ENCODE measurements at regions not wholly inside any gene's neighbourhood (a gene's known extent, or its start where the extent isn't known, plus 50 kb on each side); places are given as distances from the start of the nearest gene placed in this dataset.

- CTCF ChIA-PET (ENCODE audit: unreplicated experiment) = no interaction called here
- BruUV-seq (replicated peaks) = no TSS peak
These were observed 89.6 kb upstream of the SLC35F1 start for GRCh38 chr6:117817499-117817898.

DNA sequence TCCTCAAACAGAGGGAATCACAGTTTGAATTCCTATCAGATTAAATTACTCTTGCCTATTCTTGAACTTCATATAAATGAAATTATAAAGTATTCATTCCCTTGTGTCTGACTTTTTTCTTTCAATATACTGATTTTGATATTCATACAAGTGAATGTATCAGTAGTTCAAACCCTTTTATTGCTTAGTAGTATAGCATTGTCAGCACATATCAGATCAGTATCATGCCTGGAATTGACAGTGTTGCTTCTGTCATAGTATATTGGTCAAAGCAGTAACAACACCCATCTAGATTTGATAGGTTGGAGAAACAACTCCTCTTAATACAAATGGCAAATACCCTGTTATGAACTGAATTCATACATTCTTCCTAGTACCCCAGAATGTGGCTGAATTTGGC, 89.1 kb upstream of the SLC35F1 start:
- Histone ChIP-seq H3K4me3 (ENCODE audit: low read depth, low read length, poor library complexity, severe bottlenecking) (no peak overlapping the region), H3K9me3 (ENCODE audit: low read length) (no peaks in the 10 kb centered on the region), H4K20me1 (ENCODE audit: insufficient read depth, low read length) (no peaks in the 10 kb centered on the region), H3K27ac (ENCODE audit: low read depth, low read length, poor library complexity, severe bottlenecking) (no peak overlapping the region), H3K4me2 (ENCODE audit: low read length) (no peak overlapping the region), H3K36me3 (ENCODE audit: insufficient read depth, low read length) (no peaks in the 10 kb centered on the region), H3K79me2 (ENCODE audit: insufficient read depth, low read depth, low read length) (no peaks in the 10 kb centered on the region), H2AFZ (ENCODE audit: low read length) (no peak overlapping the region), H3K4me1 (ENCODE audit: insufficient read depth, low read length, poor library complexity, severe bottlenecking) (no peaks in the 10 kb centered on the region), H3K9me2 (ENCODE audit: insufficient read depth, low read length) (no peaks in the 10 kb centered on the region)
- POLR2A ChIA-PET = no interaction called here
- CTCF ChIA-PET (ENCODE audit: unreplicated experiment) = no interaction called here
- TF ChIP-seq EZH2phosphoT487 (IDR thresholded peaks at IDR 0.05; ENCODE audit: borderline replicate concordance, low read depth, low read length) = no peak
- TF ChIP-seq, protein P1, sequence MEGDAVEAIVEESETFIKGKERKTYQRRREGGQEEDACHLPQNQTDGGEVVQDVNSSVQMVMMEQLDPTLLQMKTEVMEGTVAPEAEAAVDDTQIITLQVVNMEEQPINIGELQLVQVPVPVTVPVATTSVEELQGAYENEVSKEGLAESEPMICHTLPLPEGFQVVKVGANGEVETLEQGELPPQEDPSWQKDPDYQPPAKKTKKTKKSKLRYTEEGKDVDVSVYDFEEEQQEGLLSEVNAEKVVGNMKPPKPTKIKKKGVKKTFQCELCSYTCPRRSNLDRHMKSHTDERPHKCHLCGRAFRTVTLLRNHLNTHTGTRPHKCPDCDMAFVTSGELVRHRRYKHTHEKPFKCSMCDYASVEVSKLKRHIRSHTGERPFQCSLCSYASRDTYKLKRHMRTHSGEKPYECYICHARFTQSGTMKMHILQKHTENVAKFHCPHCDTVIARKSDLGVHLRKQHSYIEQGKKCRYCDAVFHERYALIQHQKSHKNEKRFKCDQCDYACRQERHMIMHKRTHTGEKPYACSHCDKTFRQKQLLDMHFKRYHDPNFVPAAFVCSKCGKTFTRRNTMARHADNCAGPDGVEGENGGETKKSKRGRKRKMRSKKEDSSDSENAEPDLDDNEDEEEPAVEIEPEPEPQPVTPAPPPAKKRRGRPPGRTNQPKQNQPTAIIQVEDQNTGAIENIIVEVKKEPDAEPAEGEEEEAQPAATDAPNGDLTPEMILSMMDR (conservative IDR thresholded peaks at IDR 0.05; ENCODE audit: low read length) = no peak
- DNase-seq (ENCODE audit: low spot score) = no peak
- BruUV-seq (replicated peaks) = no TSS peak
- intact Hi-C loops (cut with micrococcal nuclease; ENCODE audit: unreplicated experiment) = no loop called here

More at GRCh38 chr6:117817499-117817898, 89.6 kb upstream of the SLC35F1 start:
- intact Hi-C loops (cut with micrococcal nuclease; ENCODE audit: unreplicated experiment) = no loop called here
- no peak for TF ChIP-seq EZH2phosphoT487 (IDR thresholded peaks at IDR 0.05; ENCODE audit: borderline replicate concordance, low read depth, low read length)
- TF ChIP-seq, protein P1 (conservative IDR thresholded peaks at IDR 0.05; ENCODE audit: low read length) = no peak
- Histone ChIP-seq H3K9me2 (ENCODE audit: insufficient read depth, low read length) (no peaks in the 10 kb centered on the region), H3K4me1 (ENCODE audit: insufficient read depth, low read length, poor library complexity, severe bottlenecking) (no peaks in the 10 kb centered on the region), H3K4me2 (ENCODE audit: low read length) (no peak overlapping the region), H3K27ac (ENCODE audit: low read depth, low read length, poor library complexity, severe bottlenecking) (no peak overlapping the region), H2AFZ (ENCODE audit: low read length) (no peak overlapping the region), H4K20me1 (ENCODE audit: insufficient read depth, low read length) (no peaks in the 10 kb centered on the region), H3K36me3 (ENCODE audit: insufficient read depth, low read length) (no peaks in the 10 kb centered on the region), H3K4me3 (ENCODE audit: low read depth, low read length, poor library complexity, severe bottlenecking) (no peak overlapping the region), H3K9me3 (ENCODE audit: low read length) (no peaks in the 10 kb centered on the region), H3K79me2 (ENCODE audit: insufficient read depth, low read depth, low read length) (no peaks in the 10 kb centered on the region)
- POLR2A ChIA-PET = no interaction called here
- no peak for DNase-seq (ENCODE audit: low spot score)

DNA sequence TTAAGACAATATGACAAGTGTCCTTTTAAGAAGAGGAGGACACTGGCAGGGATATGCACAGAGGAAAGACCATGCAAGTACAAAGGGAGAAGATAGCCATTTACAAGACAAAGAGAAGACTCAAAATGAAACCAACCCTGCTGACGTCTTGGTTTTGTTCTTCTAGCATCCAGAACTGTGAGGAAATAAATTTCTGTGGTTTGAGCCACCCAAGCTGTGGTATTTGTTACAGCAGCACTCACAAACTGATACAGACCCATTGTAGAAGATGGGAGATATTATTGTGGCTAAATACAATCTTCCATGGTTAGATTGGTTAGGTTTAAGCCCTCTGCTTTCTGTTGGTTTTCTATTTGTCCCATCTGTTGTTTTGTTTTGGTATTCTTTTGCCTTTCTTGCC, 88.6 kb upstream of the SLC35F1 start:
- intact Hi-C loops (cut with micrococcal nuclease; ENCODE audit: unreplicated experiment) = no loop called here
- H3K4me2 ChIP-seq (ENCODE audit: low read length) = no peak overlapping the region
- no peak overlapping the region for H2AFZ ChIP-seq (ENCODE audit: low read length)
- DNase-seq (ENCODE audit: low spot score) = no peak
- no peaks in the 10 kb centered on the region for H3K79me2 ChIP-seq (ENCODE audit: insufficient read depth, low read depth, low read length)
- no peaks in the 10 kb centered on the region for H3K9me3 ChIP-seq (ENCODE audit: low read length)
- no peak overlapping the region for H3K4me3 ChIP-seq (ENCODE audit: low read depth, low read length, poor library complexity, severe bottlenecking)
- H3K4me1 ChIP-seq (ENCODE audit: insufficient read depth, low read length, poor library complexity, severe bottlenecking) = no peaks in the 10 kb centered on the region
- TF ChIP-seq, protein P1 (conservative IDR thresholded peaks at IDR 0.05; ENCODE audit: low read length) = no peak
- no peak for TF ChIP-seq EZH2phosphoT487 (IDR thresholded peaks at IDR 0.05; ENCODE audit: borderline replicate concordance, low read depth, low read length)
- no TSS peak for BruUV-seq (replicated peaks)
- no peaks in the 10 kb centered on the region for H3K36me3 ChIP-seq (ENCODE audit: insufficient read depth, low read length)
- CTCF ChIA-PET (ENCODE audit: unreplicated experiment) = no interaction called here
- no peaks in the 10 kb centered on the region for H3K9me2 ChIP-seq (ENCODE audit: insufficient read depth, low read length)
- POLR2A ChIA-PET = no interaction called here
- no peaks in the 10 kb centered on the region for H4K20me1 ChIP-seq (ENCODE audit: insufficient read depth, low read length)
- H3K27ac ChIP-seq (ENCODE audit: low read depth, low read length, poor library complexity, severe bottlenecking) = no peak overlapping the region
